Activated CD8-positive, alpha-beta T cell treated with anti-CD3 and anti-CD28 coated beads for 36 hours (primary cell): ENCODE measurements at regions not wholly inside any gene's neighbourhood (a gene's known extent, or its start where the extent isn't known, plus 50 kb on each side); places are given as distances from the start of the nearest gene placed in this dataset.

ENCODE experiments used
- ATAC-seq: fragments of 200-7000 bp; cut with Tn5 transposase; one replicate; pipeline ENCODE4 v1.10.0; 2021; ENCODE audit warnings: mild to moderate bottlenecking, moderate library complexity
- CTCF ChIA-PET: fragments of 350-600 bp; sonication (Branson Sonifier 250); formaldehyde crosslinking; loops from one replicate; lab custom pipeline; 2021; ENCODE audit warnings: antibody characterized with exemption; lab: Charles Lee
- POLR2A ChIA-PET: fragments of 350-600 bp; sonication (Branson Sonifier 250); formaldehyde crosslinking; loops from one replicate; lab custom pipeline; 2021; ENCODE audit warnings: antibody characterized with exemption; lab: Charles Lee
- DNase-seq: peaks from one replicate; pipeline ENCODE4 v3.0.0-alpha.2; 2020
- H3K27ac Mint-ChIP-seq: one replicate; pipeline ENCODE4 v1.8.0; 2021; ENCODE audit warnings: mild to moderate bottlenecking, mixed read lengths
- H3K27me3 Mint-ChIP-seq: one replicate; pipeline ENCODE4 v1.8.0; 2021; ENCODE audit warnings: mixed read lengths
- H3K36me3 Mint-ChIP-seq: one replicate; pipeline ENCODE4 v1.8.0; 2021; ENCODE audit warnings: low read depth, mixed read lengths
- H3K4me1 Mint-ChIP-seq: one replicate; pipeline ENCODE4 v1.8.0; 2021; ENCODE audit warnings: low read depth, mixed read lengths
- H3K4me3 Mint-ChIP-seq: one replicate; pipeline ENCODE4 v1.8.0; 2021; ENCODE audit warnings: mild to moderate bottlenecking, moderate library complexity, mixed read lengths
- H3K9me3 Mint-ChIP-seq: one replicate; pipeline ENCODE4 v1.8.0; 2021; ENCODE audit warnings: mixed read lengths
- intact Hi-C: fragments of 100-400 bp; cut with micrococcal nuclease; formaldehyde crosslinking; loops from one replicate; pipeline ENCODE4 v1.10.0; 2022
- TF ChIP-seq, protein P1 (sequence below): fragments of 200-600 bp; IDR thresholded peaks from one replicate; pipeline ENCODE4 v1.8.0; 2022; ENCODE audit warnings: antibody characterized with exemption, mild to moderate bottlenecking

DNA sequence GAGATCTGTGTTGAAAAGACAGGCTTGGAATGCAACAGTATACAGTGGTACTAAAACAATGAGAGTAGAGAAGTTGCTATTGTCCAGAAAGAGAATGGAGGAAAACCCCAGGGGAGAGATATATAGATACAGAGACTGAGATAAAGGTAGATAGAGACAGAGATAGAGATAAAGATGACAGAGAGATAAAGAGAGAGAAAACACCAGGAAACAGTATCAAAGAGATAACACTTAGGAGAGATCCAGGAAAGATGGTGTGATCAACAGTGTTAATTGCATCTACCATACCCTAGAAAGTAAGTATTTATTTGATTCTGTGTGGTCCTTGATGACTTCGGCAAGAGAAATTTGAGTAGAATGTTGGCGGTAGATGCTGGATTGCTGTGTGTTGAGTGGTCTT is 461.8 kb upstream of the RIOK2 start:
- CTCF ChIA-PET: no interaction called here
- no peaks in the 10 kb centered on the region for H3K27me3 Mint-ChIP-seq
- ATAC-seq: no peak
- H3K9me3 Mint-ChIP-seq: peaks cover 4% of the 10 kb centered on the region
- H3K4me3 Mint-ChIP-seq: no peak overlapping the region
- no peak for DNase-seq
- POLR2A ChIA-PET: no interaction called here
- no peaks in the 10 kb centered on the region for H3K36me3 Mint-ChIP-seq
- no peak overlapping the region for H3K27ac Mint-ChIP-seq
- H3K4me1 Mint-ChIP-seq: no peaks in the 10 kb centered on the region
- TF ChIP-seq, protein P1, sequence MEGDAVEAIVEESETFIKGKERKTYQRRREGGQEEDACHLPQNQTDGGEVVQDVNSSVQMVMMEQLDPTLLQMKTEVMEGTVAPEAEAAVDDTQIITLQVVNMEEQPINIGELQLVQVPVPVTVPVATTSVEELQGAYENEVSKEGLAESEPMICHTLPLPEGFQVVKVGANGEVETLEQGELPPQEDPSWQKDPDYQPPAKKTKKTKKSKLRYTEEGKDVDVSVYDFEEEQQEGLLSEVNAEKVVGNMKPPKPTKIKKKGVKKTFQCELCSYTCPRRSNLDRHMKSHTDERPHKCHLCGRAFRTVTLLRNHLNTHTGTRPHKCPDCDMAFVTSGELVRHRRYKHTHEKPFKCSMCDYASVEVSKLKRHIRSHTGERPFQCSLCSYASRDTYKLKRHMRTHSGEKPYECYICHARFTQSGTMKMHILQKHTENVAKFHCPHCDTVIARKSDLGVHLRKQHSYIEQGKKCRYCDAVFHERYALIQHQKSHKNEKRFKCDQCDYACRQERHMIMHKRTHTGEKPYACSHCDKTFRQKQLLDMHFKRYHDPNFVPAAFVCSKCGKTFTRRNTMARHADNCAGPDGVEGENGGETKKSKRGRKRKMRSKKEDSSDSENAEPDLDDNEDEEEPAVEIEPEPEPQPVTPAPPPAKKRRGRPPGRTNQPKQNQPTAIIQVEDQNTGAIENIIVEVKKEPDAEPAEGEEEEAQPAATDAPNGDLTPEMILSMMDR: no peak
- intact Hi-C loops: no loop called here

DNA sequence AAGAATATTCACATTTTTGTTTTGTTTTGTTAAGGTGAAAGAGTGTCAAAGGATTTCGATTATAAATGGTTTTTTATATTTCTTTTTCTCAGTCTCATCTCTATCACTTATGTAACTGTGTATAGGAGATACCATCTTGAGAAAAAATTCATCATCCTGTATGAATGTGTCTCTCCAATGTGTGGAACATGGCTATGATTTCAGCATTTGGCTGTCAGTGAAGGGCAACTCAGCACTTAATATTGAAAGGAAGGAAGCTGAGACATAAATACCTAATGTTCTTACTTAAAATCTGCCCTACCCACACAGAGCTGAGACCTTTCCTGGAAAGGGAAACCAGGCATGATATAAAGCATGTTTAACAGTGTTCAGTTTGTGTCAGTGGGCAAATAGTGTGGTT is 474.2 kb upstream of the RIOK2 start:
- no peaks in the 10 kb centered on the region for H3K36me3 Mint-ChIP-seq
- no peaks in the 10 kb centered on the region for H3K4me1 Mint-ChIP-seq
- H3K27ac Mint-ChIP-seq: no peak overlapping the region
- CTCF ChIA-PET: no interaction called here
- intact Hi-C loops: no loop called here
- H3K27me3 Mint-ChIP-seq: no peaks in the 10 kb centered on the region
- DNase-seq (no peak), ATAC-seq (no peak)
- no peak overlapping the region for H3K4me3 Mint-ChIP-seq
- POLR2A ChIA-PET: no interaction called here
- no peaks in the 10 kb centered on the region for H3K9me3 Mint-ChIP-seq
- TF ChIP-seq, protein P1: no peak

DNA sequence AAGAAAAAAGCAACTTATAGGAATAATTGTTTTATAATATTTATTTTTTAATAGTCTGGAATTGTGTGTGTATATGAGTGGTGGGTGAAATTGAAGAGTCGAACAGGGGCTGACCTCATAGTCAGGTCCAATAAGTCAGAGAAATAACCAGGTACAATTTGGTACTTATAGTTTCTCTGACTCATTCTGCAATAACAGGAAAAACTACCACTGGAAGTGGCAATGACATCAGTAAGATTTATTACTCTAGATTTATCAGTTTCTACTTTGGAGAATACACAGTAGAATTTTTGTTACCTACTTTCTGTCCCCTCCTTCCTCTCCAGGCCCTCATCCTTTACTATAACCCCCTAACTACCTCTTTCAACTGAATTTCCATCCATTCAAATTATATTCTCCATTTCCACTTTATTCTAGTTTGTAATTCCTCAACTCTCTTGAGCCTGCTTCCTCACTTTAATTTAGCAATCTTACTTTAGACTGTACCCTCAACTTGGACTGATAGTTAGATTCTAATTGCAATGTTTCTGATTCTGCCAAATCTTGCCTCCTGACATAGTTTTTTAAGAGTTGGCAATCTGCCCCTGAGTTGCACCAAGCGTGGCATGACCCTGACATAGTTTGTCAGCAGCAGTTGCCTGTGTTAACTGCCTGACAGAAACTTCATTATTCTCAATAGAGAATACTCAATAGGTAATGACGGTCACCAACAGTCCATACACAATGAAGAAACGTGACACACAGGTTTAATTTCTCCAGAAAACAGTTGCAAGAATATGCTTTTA is 475.3 kb upstream of the RIOK2 start:
- Mint-ChIP-seq H3K9me3 (no peaks in the 10 kb centered on the region), H3K4me3 (no peak overlapping the region), H3K27ac (no peak overlapping the region), H3K27me3 (no peaks in the 10 kb centered on the region), H3K36me3 (no peaks in the 10 kb centered on the region), H3K4me1 (no peaks in the 10 kb centered on the region)
- DNase-seq (no peak), ATAC-seq (no peak)
- ChIA-PET POLR2A (no interaction called here), CTCF (no interaction called here)
- intact Hi-C loops: no loop called here
- TF ChIP-seq, protein P1: no peak

DNA sequence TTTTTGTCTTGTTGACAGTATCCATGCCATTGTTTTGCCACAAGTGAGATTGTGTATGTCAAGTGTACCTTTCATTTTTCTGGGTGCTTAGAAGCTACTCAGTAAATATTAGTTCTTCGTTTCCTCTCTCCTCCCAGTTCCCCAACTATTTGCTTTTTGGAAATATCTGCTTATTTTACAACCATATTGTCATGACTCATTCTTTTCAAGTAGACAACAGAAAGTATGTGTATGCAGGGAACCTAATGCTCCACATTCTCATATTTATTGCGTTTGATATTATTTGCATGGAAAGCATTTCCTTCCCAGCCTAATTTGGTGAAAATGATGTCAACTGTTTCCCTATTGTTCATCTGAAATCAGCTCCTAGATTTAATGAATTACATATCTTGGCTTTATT is 483.7 kb upstream of the RIOK2 start:
- POLR2A ChIA-PET: no interaction called here
- CTCF ChIA-PET: interaction anchor here (0.7 kb wide), 1 partner anchor 688 kb away, joined by 3 read pairs; no protein-coding TSS in a partner anchor
- TF ChIP-seq, protein P1: no peak
- no peaks in the 10 kb centered on the region for H3K36me3 Mint-ChIP-seq
- DNase-seq (no peak), ATAC-seq (no peak)
- no peak overlapping the region for H3K27ac Mint-ChIP-seq
- H3K9me3 Mint-ChIP-seq: no peaks in the 10 kb centered on the region
- no peak overlapping the region for H3K4me3 Mint-ChIP-seq
- no peaks in the 10 kb centered on the region for H3K27me3 Mint-ChIP-seq
- intact Hi-C loops: no loop called here
- H3K4me1 Mint-ChIP-seq: no peaks in the 10 kb centered on the region

DNA sequence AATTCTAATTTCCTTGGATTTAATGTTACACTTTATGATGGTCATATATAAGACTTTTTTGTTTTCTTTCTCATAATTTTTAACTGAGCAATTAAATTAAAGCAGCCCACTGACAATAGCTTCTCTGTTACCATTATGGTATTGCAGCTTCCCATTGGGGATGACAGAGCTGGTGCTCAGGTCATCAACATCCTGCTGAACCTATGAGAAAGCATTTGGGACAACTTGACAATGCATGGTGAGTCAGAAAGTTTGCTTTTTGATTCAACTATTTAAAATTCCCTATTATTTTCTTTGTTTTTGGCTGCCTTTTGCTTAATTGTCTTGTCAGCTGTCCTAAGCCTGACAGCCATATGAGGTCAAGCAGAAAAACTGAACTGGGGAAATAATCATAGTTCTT is 487.4 kb upstream of the RIOK2 start:
- ATAC-seq (no peak), DNase-seq (no peak)
- H3K36me3 Mint-ChIP-seq: no peaks in the 10 kb centered on the region
- ChIA-PET POLR2A (no interaction called here), CTCF (no interaction called here)
- H3K4me1 Mint-ChIP-seq: no peaks in the 10 kb centered on the region
- H3K27me3 Mint-ChIP-seq: no peaks in the 10 kb centered on the region
- H3K27ac Mint-ChIP-seq: no peak overlapping the region
- TF ChIP-seq, protein P1: no peak
- peaks cover 2% of the 10 kb centered on the region for H3K9me3 Mint-ChIP-seq
- H3K4me3 Mint-ChIP-seq: no peak overlapping the region
- intact Hi-C loops: no loop called here
